Astrocyte (in vitro differentiated cells and primary cell): ENCODE measurements at regions not wholly inside any gene's neighbourhood (a gene's known extent, or its start where the extent isn't known, plus 50 kb on each side); places are given as distances from the start of the nearest gene placed in this dataset.

Experiments
- DNase-seq: peaks from one replicate; pipeline ENCODE4 v3.0.0-alpha.2; 2010; ENCODE audit warnings: low read depth
- FAIRE-seq: peaks from 2 replicates; lab custom pipeline; 2011; peaks lifted over from hg19 to GRCh38; lab: Jason Lieb, UNC
- H2AFZ ChIP-seq: 2 replicates; pipeline ENCODE4 v1.6.0; 2012; ENCODE audit warnings: low read depth, low read length, inconsistent platforms
- H3K27ac ChIP-seq: 2 replicates; pipeline ENCODE4 v1.5.1; 2011; ENCODE audit warnings: low read depth, low read length, inconsistent platforms
- H3K27me3 ChIP-seq: 2 replicates; pipeline ENCODE4 v1.6.0; 2011; ENCODE audit warnings: low read length, inconsistent platforms; ENCODE audit not compliant: insufficient read depth
- H3K36me3 ChIP-seq: 2 replicates; pipeline ENCODE4 v1.5.1; 2011; ENCODE audit warnings: low read length, inconsistent platforms; ENCODE audit not compliant: insufficient read depth
- H3K4me1 ChIP-seq: 2 replicates; pipeline ENCODE4 v1.5.1; 2011; ENCODE audit warnings: low read length, inconsistent platforms; ENCODE audit not compliant: insufficient read depth
- H3K4me2 ChIP-seq: 2 replicates; pipeline ENCODE4 v1.6.0; 2012; ENCODE audit warnings: low read length, inconsistent platforms
- H3K4me3 ChIP-seq: 2 replicates; pipeline ENCODE4 v1.5.1; 2011; ENCODE audit warnings: low read depth, mild to moderate bottlenecking, low read length, inconsistent platforms; ENCODE audit not compliant: insufficient read depth
- H3K79me2 ChIP-seq: 2 replicates; pipeline ENCODE4 v1.6.0; 2012; ENCODE audit warnings: mild to moderate bottlenecking, low read length, inconsistent platforms; ENCODE audit not compliant: insufficient read depth
- H3K9ac ChIP-seq: 2 replicates; pipeline ENCODE4 v1.6.0; 2012; ENCODE audit warnings: mild to moderate bottlenecking, low read length, inconsistent platforms
- H3K9me3 ChIP-seq: 2 replicates; pipeline ENCODE4 v1.5.1; 2012; ENCODE audit warnings: low read depth, mild to moderate bottlenecking, low read length, inconsistent platforms; ENCODE audit not compliant: insufficient read depth
- H4K20me1 ChIP-seq: 2 replicates; pipeline ENCODE4 v1.6.0; 2012; ENCODE audit warnings: low read length, inconsistent platforms; ENCODE audit not compliant: insufficient read depth
- H3K27ac Mint-ChIP-seq: one replicate; pipeline ENCODE4 v1.8.0; 2021; ENCODE audit warnings: mild to moderate bottlenecking, mixed read lengths; ENCODE audit not compliant: unreplicated experiment
- H3K27me3 Mint-ChIP-seq: one replicate; pipeline ENCODE4 v1.8.0; 2021; ENCODE audit warnings: low read depth, mixed read lengths; ENCODE audit not compliant: unreplicated experiment
- H3K36me3 Mint-ChIP-seq: one replicate; pipeline ENCODE4 v1.8.0; 2021; ENCODE audit warnings: low read depth, mixed read lengths; ENCODE audit not compliant: unreplicated experiment
- H3K4me1 Mint-ChIP-seq: one replicate; pipeline ENCODE4 v1.8.0; 2021; ENCODE audit warnings: low read depth, mixed read lengths; ENCODE audit not compliant: unreplicated experiment
- H3K4me3 Mint-ChIP-seq: one replicate; pipeline ENCODE4 v1.8.0; 2021; ENCODE audit warnings: mild to moderate bottlenecking, moderate library complexity, mixed read lengths; ENCODE audit not compliant: unreplicated experiment
- H3K9me3 Mint-ChIP-seq: one replicate; pipeline ENCODE4 v1.8.0; 2021; ENCODE audit warnings: mild to moderate bottlenecking, mixed read lengths; ENCODE audit not compliant: unreplicated experiment
- EZH2 ChIP-seq: IDR thresholded peaks from 2 replicates; pipeline ENCODE4 v1.6.1; 2012; ENCODE audit warnings: mild to moderate bottlenecking, low read length, inconsistent platforms; ENCODE audit not compliant: insufficient read depth
- TF ChIP-seq, protein P1 (sequence below): IDR thresholded peaks from 2 replicates; pipeline ENCODE4 v1.5.1; 2011; ENCODE audit warnings: low read depth, mild to moderate bottlenecking, inconsistent platforms, low read length, moderate library complexity; ENCODE audit not compliant: insufficient read depth

DNA sequence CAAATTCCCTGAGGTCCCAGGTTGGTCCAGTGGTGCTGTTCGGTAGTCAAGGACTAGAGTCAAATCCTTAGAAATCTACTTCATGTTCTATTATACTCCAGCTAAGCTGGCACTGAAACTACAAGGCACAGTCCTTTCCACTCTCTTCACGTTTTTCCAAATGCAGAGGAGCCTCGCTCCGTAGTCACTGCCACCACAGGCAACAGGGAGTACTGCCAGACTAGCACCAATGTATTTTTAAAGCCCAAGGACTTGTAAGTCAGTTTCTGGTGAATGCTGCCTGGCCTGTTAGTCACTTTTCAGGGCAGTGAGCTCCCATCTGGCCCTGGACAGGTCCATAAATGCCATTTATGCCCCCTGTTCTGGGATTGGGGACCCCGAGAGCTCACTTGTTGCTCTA lies 323.5 kb downstream of the FAM47A start:
- Histone ChIP-seq H3K9ac (no peak overlapping the region), H3K4me3 (no peak overlapping the region), H3K4me2 (no peak overlapping the region), H2AFZ (no peak overlapping the region), H3K79me2 (no peaks in the 10 kb centered on the region), H4K20me1 (no peaks in the 10 kb centered on the region), H3K27me3 (no peaks in the 10 kb centered on the region), H3K4me1 (no peaks in the 10 kb centered on the region), H3K9me3 (no peaks in the 10 kb centered on the region), H3K27ac (no peak overlapping the region), H3K36me3 (no peaks in the 10 kb centered on the region)
- H3K36me3 Mint-ChIP-seq, result no peaks in the 10 kb centered on the region
- DNase-seq (no peak), FAIRE-seq (no peak)
- no peaks in the 10 kb centered on the region for H3K4me1 Mint-ChIP-seq
- no peak overlapping the region for H3K4me3 Mint-ChIP-seq
- H3K27ac Mint-ChIP-seq, result no peak overlapping the region
- TF ChIP-seq, protein P1, sequence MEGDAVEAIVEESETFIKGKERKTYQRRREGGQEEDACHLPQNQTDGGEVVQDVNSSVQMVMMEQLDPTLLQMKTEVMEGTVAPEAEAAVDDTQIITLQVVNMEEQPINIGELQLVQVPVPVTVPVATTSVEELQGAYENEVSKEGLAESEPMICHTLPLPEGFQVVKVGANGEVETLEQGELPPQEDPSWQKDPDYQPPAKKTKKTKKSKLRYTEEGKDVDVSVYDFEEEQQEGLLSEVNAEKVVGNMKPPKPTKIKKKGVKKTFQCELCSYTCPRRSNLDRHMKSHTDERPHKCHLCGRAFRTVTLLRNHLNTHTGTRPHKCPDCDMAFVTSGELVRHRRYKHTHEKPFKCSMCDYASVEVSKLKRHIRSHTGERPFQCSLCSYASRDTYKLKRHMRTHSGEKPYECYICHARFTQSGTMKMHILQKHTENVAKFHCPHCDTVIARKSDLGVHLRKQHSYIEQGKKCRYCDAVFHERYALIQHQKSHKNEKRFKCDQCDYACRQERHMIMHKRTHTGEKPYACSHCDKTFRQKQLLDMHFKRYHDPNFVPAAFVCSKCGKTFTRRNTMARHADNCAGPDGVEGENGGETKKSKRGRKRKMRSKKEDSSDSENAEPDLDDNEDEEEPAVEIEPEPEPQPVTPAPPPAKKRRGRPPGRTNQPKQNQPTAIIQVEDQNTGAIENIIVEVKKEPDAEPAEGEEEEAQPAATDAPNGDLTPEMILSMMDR, result no peak
- no peak for TF ChIP-seq EZH2
- H3K27me3 Mint-ChIP-seq, result no peaks in the 10 kb centered on the region
- no peaks in the 10 kb centered on the region for H3K9me3 Mint-ChIP-seq

DNA sequence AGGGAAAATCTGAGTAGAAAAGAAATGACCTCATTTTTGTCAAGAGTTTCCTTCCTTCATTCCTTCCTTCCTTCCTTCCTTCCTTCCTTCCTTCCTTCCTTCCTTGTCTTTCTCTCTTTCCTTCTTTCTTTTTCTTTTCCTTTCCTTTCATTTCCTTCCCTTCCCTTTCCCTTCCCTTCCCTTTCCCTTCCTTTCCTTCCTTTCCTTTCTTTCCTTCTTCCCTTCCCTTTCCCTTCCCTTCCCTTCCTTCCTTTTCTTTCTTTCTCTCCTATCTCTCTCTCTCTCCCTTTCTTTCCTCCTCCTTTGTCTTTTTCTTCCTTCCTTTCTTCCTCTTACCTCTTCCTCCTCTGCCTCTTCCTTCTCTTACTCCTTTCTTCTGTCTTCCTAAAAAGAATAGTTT lies 347.6 kb downstream of the FAM47A start:
- Histone ChIP-seq H3K27ac (no peak overlapping the region), H3K9me3 (no peaks in the 10 kb centered on the region), H4K20me1 (no peaks in the 10 kb centered on the region), H2AFZ (no peak overlapping the region), H3K27me3 (no peaks in the 10 kb centered on the region), H3K36me3 (no peaks in the 10 kb centered on the region), H3K79me2 (no peaks in the 10 kb centered on the region), H3K4me2 (no peak overlapping the region), H3K4me3 (no peak overlapping the region), H3K4me1 (no peaks in the 10 kb centered on the region), H3K9ac (no peak overlapping the region)
- peak; percentile 82 for FAIRE-seq
- no peaks in the 10 kb centered on the region for H3K27me3 Mint-ChIP-seq
- DNase-seq, result no peak
- H3K4me1 Mint-ChIP-seq, result no peaks in the 10 kb centered on the region
- H3K9me3 Mint-ChIP-seq, result no peaks in the 10 kb centered on the region
- H3K4me3 Mint-ChIP-seq, result no peak overlapping the region
- no peak overlapping the region for H3K27ac Mint-ChIP-seq
- TF ChIP-seq, protein P1, result no peak
- no peak for TF ChIP-seq EZH2
- H3K36me3 Mint-ChIP-seq, result no peaks in the 10 kb centered on the region

DNA sequence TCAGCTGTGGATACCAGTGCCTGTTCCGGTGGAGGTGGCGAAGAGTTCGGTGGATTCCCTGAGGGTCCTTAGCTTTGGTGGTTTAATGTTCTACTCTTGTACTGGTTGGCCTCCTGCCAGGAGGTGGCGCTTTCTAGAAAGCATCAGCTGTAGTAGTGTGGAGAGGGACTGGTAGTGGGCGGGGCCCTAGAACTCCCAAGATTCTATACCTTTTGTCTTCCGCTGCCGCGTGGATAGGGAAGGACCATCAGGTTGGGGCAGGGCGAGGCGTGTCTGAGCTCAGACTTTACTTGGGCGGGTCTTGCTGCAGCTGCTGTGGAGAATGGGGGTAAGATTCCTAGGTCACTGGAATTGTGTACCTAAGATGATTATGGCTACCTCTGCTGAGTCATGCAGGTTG lies 390.3 kb downstream of the FAM47A start:
- H3K79me2 ChIP-seq, result no peaks in the 10 kb centered on the region
- no peak overlapping the region for H3K9ac ChIP-seq
- H3K4me1 ChIP-seq, result no peaks in the 10 kb centered on the region
- H3K27me3 Mint-ChIP-seq, result no peaks in the 10 kb centered on the region
- no peaks in the 10 kb centered on the region for H3K27me3 ChIP-seq
- H3K9me3 Mint-ChIP-seq, result no peaks in the 10 kb centered on the region
- no peak overlapping the region for H3K4me2 ChIP-seq
- no peak overlapping the region for H2AFZ ChIP-seq
- no peak for DNase-seq
- H3K27ac ChIP-seq, result no peak overlapping the region
- no peaks in the 10 kb centered on the region for H3K36me3 ChIP-seq
- H3K4me1 Mint-ChIP-seq, result no peaks in the 10 kb centered on the region
- FAIRE-seq, result no peak
- TF ChIP-seq EZH2, result no peak
- TF ChIP-seq, protein P1, result no peak
- H3K9me3 ChIP-seq, result no peaks in the 10 kb centered on the region
- no peak overlapping the region for H3K4me3 Mint-ChIP-seq
- H3K4me3 ChIP-seq, result no peak overlapping the region
- no peaks in the 10 kb centered on the region for H4K20me1 ChIP-seq
- H3K36me3 Mint-ChIP-seq, result no peaks in the 10 kb centered on the region
- no peak overlapping the region for H3K27ac Mint-ChIP-seq
